Epithelial cell of prostate (primary cell): ENCODE measurements at regions not wholly inside any gene's neighbourhood (a gene's known extent, or its start where the extent isn't known, plus 50 kb on each side); places are given as distances from the start of the nearest gene placed in this dataset.
"Not testable (repeated sequence)": the region's sequence is repeated elsewhere in the genome, so short reads cannot be mapped to it uniquely, and the experiment has no call there.

Source experiments
- DNase-seq: peaks from one replicate; pipeline ENCODE4 v3.0.0-alpha.2; 2011; ENCODE audit warnings: low read depth, low spot score
- H3K27ac ChIP-seq: fragments of 450-650 bp; 2 replicates; pipeline ENCODE4 v1.5.1; 2017; ENCODE audit warnings: mild to moderate bottlenecking

DNA sequence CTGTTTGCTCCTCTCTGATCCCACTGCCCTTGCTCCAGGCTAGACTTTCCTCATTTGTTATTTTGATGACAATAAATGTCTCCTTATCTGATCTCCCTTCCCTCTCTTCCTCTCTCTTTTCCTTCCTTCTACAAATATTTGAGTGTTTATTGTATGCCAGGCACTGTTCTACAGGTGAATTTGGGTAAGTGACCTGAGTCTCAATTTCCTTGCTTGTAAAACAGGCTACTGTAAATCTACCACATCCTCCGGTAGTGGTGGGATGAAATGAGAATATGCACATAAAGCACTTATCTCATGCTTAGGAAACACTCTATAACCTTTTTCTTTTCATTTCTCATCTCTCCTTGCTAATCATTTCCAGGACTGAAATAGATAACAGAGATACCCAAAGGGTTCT is 86.4 kb downstream of the HMHB1 start:
- H3K27ac ChIP-seq, result no peak overlapping the region
- no peak for DNase-seq

DNA sequence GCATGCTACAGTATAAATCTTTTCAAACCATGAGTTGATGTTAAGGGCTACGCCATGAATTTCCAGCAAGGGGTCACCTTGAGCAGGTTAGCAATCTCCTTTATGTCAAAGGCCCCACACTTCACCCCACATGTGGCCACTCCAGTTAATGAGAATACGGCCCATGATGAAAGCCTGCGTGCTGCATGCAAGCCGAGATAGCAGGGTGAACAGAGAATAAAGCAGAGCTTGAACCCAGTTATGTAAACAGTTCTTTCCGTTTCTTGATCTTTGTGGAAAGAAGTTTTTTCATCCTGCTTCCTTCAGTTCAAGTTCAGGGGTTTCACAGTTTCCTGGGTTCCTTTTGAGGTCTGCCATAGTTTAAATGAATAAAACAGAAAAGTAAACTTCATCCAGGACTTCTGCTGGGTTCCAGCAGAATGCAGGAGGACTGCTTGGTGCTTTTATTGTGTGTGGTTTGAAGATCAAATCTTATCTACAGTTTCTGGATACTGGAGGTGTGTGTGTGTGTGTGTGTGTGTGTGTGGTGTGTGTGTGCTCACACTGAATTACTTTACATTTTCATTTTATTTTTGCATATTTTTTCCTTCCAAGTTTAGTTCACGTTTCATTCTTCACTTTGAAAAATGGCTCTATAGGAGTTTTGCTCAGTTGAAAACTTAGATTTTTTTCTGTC is 87.1 kb downstream of the HMHB1 start:
- no peak for DNase-seq
- no peak overlapping the region for H3K27ac ChIP-seq

DNA sequence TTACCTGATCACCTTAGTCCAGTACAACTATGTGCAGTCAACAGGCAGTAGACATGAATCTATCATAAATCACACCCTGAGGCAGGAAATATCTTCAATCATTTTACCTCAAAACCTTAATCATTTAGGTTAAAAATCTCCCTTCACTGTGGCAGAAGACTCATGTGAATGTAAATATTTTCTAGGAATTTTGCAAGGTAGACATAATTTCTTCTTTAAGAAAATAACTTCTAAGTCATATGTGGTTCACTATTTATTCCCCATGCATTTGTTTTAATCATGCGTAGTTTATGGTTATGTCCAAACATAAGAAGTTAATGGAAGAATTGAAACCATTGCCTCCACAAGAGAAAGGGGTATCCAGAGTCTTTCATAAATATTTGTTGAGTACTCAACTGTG is 97.0 kb downstream of the HMHB1 start:
- no peak for DNase-seq
- no peak overlapping the region for H3K27ac ChIP-seq

DNA sequence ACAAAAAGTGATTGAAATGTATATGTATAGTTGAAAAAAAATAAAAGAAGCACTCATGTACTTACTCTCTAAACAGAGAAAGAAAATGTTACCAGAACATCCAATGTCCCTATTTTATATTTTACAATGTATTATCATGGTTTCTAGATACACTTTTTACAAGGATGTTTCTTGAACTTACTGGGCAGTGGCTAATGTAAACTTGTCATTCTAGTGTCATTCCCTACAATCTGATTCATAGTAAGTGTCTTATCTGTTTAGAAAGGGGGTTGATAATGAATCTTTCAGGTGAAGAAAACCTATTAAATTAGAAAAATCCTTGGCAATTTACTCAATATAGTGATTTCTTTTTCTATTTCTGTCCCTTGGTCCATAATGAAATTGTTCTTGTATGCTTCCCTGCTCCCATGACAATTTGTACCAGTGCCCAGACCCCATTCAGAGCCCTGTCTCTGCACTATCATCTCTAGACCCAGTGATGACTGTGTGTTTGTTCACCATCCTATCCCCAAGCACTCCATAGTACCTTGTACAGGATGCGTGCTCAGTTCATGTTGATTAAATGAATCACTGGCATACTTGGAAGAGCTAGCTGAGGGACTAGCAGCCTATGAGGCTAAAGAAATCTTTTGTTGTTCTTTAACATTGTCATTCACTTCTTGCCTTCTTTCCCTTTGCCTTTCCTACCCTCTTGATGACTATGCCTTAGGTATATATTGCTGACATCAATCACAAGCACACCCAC is 101.2 kb downstream of the HMHB1 start:
- DNase-seq, result peak; percentile 77
- H3K27ac ChIP-seq, result peak overlapping the region; percentile 63

DNA sequence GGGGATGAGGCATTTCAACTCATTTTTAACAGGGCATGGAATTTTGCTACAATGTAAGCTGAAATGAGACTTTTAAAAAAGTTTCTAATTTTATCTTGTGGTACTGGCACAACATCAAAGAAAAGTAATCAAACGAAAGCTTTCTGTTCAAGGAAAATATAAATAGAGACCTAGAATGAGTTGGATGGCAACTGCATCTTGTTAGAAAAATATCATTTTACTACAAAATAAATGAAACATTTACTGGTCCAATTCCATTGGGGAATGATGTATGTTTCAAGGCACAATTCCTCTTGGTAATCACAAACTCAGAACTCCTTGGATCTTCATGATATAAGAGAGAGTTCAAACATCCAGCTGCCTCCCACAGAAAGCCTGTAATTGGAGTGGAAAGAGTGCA is 102.8 kb downstream of the HMHB1 start:
- DNase-seq, result no peak
- no peak overlapping the region for H3K27ac ChIP-seq

DNA sequence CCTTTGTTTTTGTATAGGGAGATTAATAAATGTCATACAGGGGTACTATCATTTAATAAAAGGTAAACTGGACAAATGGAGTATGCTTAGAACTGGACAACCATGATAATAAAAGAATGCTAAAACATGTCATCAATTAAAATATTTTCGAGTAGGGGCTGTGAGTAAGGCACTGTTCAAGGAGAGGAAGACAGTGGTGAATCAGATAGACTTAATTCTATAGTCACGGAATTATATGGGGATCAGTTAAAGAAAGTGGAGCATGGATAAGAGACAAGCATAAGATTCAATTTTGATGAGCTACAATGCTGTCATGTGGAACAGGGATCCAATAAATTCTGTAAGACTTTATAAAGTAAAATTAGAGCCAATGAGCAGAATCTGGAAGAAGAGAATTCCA is 104.5 kb downstream of the HMHB1 start:
- H3K27ac ChIP-seq, result no peak overlapping the region
- no peak for DNase-seq

DNA sequence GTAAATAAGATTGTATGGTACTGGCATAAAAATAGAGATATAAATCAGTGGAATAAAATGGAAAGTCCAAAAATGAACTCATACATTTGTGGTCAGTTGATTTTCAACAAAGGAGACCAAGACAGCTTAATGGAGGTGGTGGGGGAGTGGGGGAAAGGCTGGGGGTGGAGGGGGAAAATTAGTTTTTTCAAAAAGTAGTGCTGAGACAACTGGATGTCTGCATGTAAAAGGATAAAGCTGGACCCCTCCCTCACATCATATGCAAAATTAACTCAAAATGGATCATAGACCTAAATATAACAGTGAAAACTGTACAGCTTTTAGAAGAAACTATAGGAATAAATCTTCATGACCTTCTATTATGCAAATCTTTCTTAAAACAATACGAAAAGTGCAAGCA is 107.0 kb downstream of the HMHB1 start:
- DNase-seq, result no peak
- no peak overlapping the region for H3K27ac ChIP-seq

DNA sequence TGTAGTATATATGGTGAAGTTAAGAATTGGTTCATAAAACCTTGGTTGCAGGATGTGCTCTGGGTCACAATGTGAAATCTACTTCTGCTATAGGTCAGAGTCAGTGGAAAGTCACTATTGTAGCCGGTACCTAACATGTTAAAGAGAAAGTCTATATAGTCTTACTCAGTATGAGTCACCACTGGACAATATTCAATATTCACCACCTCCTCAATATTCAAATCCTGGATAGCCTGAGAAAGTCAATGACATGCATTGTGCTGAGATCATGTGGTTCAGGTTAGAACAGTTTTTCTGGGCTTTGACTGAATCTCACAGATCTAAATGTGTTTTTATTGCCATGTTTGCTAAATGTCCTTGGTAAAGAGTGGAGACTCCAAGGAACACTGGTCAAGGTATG is 108.8 kb downstream of the HMHB1 start:
- DNase-seq, result no peak
- peak overlapping the region; percentile 82 for H3K27ac ChIP-seq

DNA sequence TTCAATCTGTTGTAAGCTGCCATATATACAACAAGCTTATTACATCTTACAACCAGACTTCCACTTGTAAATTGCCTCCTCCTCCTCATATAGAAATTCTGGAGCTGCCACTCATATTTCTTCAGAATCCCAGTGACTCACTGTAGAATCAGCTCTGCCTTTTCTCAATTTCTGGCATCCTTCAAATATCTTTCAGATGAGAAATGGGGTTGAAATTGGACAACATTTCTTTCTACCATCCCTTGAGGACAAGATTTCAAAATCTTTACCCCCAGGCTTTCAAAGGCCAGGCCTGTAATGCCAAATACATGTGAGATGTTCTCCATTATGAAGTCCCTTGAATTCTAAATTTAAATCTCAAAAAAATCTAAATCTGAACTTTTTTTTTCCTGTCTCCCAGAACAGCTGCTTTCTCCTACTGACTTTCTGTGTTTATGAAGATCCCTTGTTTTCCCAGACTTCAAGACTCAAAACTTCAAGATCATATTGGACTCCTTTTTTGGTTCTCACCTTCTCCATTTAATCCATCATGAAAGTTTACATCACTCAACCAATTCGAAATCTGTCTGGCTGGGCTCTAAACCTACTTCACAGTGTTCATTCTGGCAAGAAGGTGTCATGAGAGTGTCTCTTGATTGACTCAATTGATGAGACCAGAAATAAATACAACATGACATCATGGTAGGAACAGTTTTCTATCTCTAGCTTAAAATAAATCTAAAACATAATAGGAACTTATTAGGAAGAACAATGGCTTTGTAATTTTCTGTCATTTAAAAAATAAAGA is 109.8 kb downstream of the HMHB1 start:
- no peak for DNase-seq
- peak overlapping the region; percentile 82 for H3K27ac ChIP-seq

DNA sequence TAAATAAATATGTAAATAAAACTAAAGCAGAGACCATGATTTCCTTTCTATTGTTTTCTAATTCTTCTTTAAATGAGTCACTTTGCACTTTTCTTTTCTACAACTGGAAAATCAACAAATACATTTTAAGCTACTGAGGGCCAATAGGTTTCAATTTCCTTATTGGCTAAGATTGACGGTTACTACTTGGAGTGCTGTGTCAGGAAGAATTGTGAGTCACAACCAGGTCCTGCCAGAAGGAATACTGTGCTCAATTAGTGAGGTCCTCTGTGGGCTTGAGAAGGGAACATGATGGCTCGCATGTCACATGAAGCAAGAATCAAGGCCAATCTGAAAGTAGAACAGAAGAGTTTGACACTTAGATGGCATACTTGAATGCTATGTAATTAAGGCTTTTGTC is 110.8 kb downstream of the HMHB1 start:
- no peak for DNase-seq
- peak overlapping the region; percentile 82 for H3K27ac ChIP-seq

DNA sequence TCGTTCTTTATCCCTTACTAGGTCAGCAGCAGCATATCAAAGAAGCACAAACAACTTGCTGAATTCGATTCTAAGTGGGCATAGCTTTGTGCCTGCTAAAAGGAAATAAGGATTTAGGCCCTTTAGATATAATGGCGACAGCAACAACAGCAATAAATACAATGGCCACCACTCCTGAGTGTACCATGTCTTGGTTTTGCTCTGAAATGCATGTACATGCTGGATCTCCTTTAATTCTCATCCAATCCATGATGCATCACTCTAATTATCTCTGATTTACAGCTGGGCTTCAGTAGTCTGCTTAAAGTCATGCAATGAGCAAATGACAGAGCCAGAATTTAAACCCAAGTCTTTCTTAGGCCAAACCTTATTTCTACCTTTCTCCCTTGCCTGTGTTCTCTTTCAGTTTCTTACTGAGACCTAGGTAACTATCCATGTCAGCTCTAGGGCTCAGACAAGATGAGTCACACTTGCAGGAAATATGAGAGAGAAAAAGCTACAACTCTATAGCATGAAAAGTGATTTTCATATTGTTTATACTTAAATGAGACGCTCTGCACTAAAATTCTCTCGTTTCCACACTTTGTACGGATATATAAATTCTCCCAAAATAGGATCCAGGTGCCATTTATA is 111.8 kb downstream of the HMHB1 start:
- H3K27ac ChIP-seq, result peak overlapping the region; percentile 82
- no peak for DNase-seq

DNA sequence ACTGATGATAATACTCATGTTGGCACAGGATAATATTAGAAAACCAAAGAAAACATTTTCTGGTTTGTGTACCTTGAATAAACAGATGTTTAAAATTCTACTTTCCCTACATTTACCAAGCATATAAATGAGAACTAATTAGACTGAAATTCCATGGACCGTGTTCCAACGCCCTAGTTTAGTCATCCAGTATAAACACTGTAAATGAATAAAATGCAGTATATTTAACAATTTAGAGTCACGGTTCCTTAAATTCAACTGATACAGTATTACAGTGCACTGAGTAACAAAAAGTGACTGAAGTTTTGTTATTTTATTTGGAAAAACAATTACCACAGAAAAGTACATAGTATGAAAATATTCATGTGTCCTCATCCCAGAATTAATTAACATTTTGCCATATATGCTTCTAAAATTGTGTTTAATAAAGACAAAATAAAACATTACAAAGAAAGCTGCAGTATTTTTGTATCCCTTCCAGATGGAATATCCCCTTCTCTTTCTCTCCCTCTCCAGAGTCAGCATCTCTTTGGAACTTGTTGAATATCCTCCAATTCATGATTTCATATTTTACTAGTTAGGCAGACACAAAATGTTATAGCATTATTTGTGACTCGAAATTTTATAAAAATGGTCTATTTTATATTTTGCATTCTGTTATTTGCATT is 112.5 kb downstream of the HMHB1 start:
- DNase-seq, result no peak
- H3K27ac ChIP-seq, result peak overlapping the region; percentile 82

DNA sequence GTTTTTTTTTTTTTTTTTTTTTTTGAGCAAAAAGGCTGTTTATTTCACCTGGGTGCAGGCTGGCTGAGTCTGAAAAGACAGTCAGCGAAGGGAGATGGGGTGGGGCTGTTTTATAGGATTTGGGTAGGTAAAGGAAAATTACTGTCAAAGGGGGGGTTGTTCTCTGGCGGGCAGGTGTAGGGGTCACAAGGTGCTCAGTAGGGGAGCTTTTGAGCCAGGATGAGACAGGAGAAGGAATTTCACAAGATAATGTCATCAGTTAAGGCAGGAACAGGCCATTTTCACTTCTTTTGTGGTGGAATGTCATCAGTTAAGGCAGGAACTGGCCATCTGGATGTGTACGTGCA is 113.0 kb downstream of the HMHB1 start:
- not testable (repeated sequence) for H3K27ac ChIP-seq, DNase-seq

DNA sequence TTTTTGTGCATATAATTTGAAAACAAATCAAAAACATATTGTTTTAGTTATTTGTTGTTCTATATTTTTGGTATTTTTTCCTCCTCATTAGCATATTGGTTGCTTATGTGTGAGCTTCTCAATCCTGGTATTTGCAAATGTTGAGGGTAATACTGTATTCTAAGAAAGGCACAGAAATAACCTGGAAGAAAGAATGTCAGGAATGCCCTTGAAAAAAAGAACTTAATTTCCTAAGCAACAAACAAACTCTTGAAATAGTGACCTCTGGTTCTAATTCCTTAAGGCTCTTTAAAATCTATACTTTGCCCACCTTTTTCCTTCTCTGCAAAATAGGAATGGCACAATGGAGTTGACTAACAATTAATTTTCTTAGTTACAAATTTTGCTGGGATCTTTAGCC is 117.5 kb downstream of the HMHB1 start:
- no peak for DNase-seq
- H3K27ac ChIP-seq, result no peak overlapping the region

DNA sequence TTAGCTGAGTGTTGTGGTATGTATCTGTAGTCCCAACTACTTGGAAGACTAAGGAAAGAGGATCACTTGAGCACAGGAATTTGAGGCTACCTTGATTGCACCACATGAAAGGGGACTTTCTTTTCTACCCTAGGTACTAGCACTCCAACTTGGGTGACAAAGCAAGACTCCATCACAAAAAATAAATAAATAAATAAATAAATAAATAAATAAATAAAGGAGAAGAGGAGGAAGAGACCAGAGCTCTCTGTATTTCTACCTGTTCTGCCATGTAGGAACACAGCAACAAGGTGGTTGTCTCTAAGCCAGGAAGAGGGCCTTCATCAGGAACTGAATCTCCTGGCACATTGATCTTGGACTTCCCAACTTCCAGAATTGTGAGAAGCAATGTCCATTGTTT is 118.6 kb downstream of the HMHB1 start:
- no peak for DNase-seq
- H3K27ac ChIP-seq, result no peak overlapping the region

DNA sequence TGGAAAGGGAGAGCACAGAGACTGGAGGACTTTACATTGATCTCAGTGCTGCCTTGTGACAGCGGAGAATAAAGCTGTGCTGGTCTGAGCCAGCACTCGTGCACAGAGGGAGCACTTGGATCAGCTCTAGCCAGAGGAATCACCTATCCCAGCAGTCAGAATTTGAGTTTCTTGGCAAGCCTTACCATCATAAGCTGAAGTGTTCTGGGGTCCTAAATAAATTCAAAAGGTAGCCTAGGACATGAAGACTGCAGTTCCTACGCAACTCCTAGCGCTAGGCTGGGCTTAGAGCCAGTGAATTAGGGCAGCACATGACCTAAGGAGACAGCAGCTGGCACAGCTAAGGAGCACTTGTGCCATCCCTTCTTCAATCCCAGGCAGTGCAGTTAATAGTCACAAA is 119.5 kb downstream of the HMHB1 start:
- H3K27ac ChIP-seq, result peak overlapping the region; percentile 58
- no peak for DNase-seq

DNA sequence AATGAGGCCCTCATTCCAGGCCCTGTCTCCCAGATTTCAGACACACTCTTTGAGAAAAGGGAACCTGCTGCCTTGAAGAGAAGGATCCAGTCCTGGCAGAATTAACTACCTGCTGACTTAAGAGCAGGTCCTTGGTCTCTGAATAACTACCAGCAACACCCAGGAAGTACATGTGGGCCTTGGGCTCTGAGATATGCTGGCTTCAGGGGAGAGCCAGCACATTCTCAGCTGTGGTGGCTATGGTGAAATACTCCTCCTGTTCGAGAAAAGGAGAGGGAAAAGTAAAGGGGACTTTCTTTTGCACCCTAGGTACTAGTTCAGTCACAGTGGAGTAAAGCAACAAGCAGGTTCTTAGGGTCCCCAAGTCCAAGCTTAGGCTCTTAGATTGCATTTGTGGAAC is 120.0 kb downstream of the HMHB1 start:
- DNase-seq, result no peak
- H3K27ac ChIP-seq, result peak overlapping the region; percentile 58

DNA sequence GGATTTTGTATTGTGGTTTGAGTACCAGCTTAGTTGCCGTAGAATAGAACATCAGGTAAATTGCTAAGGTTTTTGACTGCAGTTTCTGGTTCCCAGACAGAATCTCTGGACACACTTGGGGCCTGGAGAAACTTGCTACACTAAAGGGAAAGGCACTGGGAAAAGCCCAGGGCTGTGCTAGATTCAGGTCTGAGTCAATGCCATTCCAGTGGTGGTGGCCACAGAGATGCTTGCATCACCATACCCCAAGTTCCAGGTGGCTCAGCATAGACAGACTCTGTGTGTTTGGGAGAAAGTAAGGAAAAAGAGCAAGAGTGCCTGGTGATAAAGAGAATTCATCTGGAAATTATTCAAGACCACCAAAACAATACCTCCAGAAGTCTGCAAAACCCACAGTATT is 120.6 kb downstream of the HMHB1 start:
- no peak for DNase-seq
- H3K27ac ChIP-seq, result peak overlapping the region; percentile 58

DNA sequence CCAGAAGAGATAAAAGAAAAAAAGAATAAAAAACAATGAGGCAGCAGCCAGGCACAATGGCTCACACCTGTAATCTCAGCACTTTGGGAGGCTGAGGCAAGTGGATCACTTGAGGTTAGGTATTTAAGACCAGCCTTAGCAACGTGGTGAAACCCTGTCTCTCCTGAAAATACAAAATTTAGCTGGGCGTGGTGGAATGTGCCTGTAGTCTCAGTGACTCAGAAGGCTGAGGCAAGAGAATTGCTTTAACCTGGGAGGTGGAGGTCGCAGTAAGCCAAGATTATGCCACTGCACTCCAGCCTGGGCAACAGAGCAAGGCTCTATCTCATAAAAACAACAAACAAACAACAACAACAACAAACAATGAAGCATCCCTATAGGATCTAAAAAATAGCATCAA is 121.5 kb downstream of the HMHB1 start:
- peak overlapping the region; percentile 58 for H3K27ac ChIP-seq
- DNase-seq, result peak; percentile 45

DNA sequence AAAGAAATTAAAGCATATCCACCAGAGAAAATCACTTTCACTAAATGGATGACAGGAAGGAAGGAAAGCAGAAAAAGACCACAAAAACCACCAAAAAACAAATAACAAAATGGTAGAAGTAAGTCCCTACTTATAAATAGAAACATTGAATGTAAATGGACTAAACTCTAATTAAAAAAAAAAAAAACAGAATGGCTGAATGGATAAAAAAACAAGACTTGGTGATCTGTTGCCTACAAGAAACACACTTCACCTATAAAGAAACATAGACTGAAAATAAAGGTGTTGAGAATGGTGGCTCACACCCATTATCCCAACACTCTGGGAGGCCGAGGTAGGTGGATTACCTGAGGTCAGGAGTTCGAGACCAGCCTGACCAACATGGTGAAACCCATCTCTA is 122.9 kb downstream of the HMHB1 start:
- H3K27ac ChIP-seq, result no peak overlapping the region
- no peak for DNase-seq
